PC-9 (cell line): ENCODE measurements at regions not wholly inside any gene's neighbourhood (a gene's known extent, or its start where the extent isn't known, plus 50 kb on each side); places are given as distances from the start of the nearest gene placed in this dataset.

Experiments used
- BruUV-seq: library from RNA; stranded (reverse); fragments of 400-500 nt; replicated peaks from 2 replicates; lab custom pipeline; 2021; lab: Mats Ljungman, UMichigan
- CTCF ChIA-PET: fragments of 300-600 bp; sonication (Branson Sonifier 250); formaldehyde crosslinking; loops from one replicate; lab custom pipeline; 2022; ENCODE audit warnings: antibody characterized with exemption; lab: Charles Lee
- POLR2A ChIA-PET: fragments of 300-600 bp; sonication (Branson Sonifier 250); formaldehyde crosslinking; loops from one replicate; lab custom pipeline; 2022; ENCODE audit warnings: antibody characterized with exemption; ENCODE audit not compliant: unreplicated experiment; lab: Charles Lee
- DNase-seq, 2 experiments: peaks; one replicate each; pipeline versions ENCODE4 v3.0.0 to v3.0.0-alpha.2; 2015 to 2022; ENCODE audit warnings: mixed read lengths in 1 of 2
- H2AFZ ChIP-seq: fragments of 200-600 bp; sonication (generic); 2 replicates; pipeline ENCODE4 v1.8.1; 2017; ENCODE audit warnings: antibody characterized with exemption
- H3F3A ChIP-seq: fragments of 200-600 bp; sonication (generic); 2 replicates; pipeline ENCODE4 v1.8.1; 2017; ENCODE audit warnings: antibody characterized with exemption, mild to moderate bottlenecking, low read depth; ENCODE audit not compliant: insufficient read depth
- H3K27ac ChIP-seq: fragments of 200-600 bp; sonication (generic); 2 replicates; pipeline ENCODE4 v1.6.1; 2016; ENCODE audit warnings: mixed run types
- H3K27me3 ChIP-seq: fragments of 200-600 bp; sonication (generic); 2 replicates; pipeline ENCODE4 v1.6.1; 2016; ENCODE audit warnings: low read depth, mixed run types; ENCODE audit not compliant: insufficient read depth
- H3K36me3 ChIP-seq: fragments of 200-600 bp; sonication (generic); 2 replicates; pipeline ENCODE4 v1.6.1; 2016; ENCODE audit warnings: low read depth, mixed run types
- H3K4me1 ChIP-seq: fragments of 200-600 bp; sonication (generic); replicated peaks from 2 replicates; pipeline ENCODE4 v1.6.1; 2016; ENCODE audit warnings: mixed run types; ENCODE audit not compliant: insufficient read depth
- H3K4me2 ChIP-seq: fragments of 200-600 bp; sonication (generic); 2 replicates; pipeline ENCODE4 v1.6.1; 2017; ENCODE audit warnings: mixed run types
- H3K4me3 ChIP-seq: fragments of 200-600 bp; sonication (generic); 2 replicates; pipeline ENCODE4 v1.6.1; 2016; ENCODE audit warnings: mixed run types
- H3K79me2 ChIP-seq: fragments of 200-600 bp; sonication (generic); 2 replicates; pipeline ENCODE4 v1.6.1; 2017; ENCODE audit warnings: low read depth, mixed run types
- H3K9me2 ChIP-seq: fragments of 200-600 bp; sonication (generic); 2 replicates; pipeline ENCODE4 v1.8.1; 2017; ENCODE audit warnings: mild to moderate bottlenecking; ENCODE audit not compliant: insufficient read depth
- H3K9me3 ChIP-seq: fragments of 200-600 bp; sonication (generic); 2 replicates; pipeline ENCODE4 v1.8.1; 2016; ENCODE audit warnings: low read depth; ENCODE audit not compliant: insufficient read depth
- H4K20me1 ChIP-seq: fragments of 200-600 bp; sonication (generic); 2 replicates; pipeline ENCODE4 v1.8.1; 2017; ENCODE audit not compliant: insufficient read depth
- EZH2 ChIP-seq: fragments of 200-600 bp; sonication (generic); IDR thresholded peaks from 2 replicates; pipeline ENCODE4 v1.8.0; 2017; ENCODE audit warnings: antibody characterized with exemption, low read depth
- intact Hi-C: fragments of 100-400 bp; cut with micrococcal nuclease; formaldehyde crosslinking; loops from one replicate; pipeline ENCODE4 v1.10.0; 2022; ENCODE audit not compliant: unreplicated experiment
- TF ChIP-seq, protein P1 (sequence below): fragments of 200-600 bp; sonication (generic); conservative IDR thresholded peaks from 2 replicates; pipeline ENCODE4 v1.6.1; 2017; ENCODE audit warnings: mixed run types, antibody characterized with exemption, mild to moderate bottlenecking, moderate library complexity

DNA sequence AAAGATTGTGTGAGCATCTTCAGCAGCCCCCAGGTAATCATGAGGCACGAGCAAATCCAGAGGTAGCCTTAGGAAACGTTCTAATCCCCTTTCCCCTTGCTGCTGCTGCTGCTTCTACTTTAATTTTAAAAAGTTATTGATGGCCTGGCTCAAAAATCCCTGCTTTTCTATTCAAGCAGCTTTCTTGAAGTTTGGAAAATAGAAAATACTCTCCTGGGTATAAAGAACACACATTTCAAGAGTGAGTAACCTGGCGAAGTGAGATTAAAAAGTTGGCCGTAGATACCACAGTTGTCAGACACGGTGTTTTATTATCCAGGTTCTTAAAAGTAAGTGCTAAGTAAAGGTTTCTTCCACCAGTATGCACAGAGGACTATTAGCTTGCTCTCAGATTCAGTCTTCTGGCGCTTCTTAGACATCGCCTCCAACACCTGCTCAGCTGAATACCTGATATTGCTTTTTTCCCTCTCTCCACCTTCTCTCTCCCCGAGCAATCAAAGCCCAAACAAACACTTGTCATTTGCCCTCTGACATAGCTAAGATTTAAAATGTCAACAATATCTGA is 150.7 kb downstream of the EDN3 start:
- H3F3A ChIP-seq, result no peaks in the 10 kb centered on the region
- no peaks in the 10 kb centered on the region for H3K36me3 ChIP-seq
- DNase-seq, result peak in 1 of 2 experiments; percentile 12
- no peaks in the 10 kb centered on the region for H3K79me2 ChIP-seq
- BruUV-seq, result no TSS peak
- H2AFZ ChIP-seq, result no peak overlapping the region
- H3K9me3 ChIP-seq, result no peaks in the 10 kb centered on the region
- ChIA-PET CTCF (no interaction called here), POLR2A (no interaction called here)
- H3K4me1 ChIP-seq, result no peaks in the 10 kb centered on the region
- no peaks in the 10 kb centered on the region; the same call in 1 of the 2 replicates for H4K20me1 ChIP-seq
- H3K4me3 ChIP-seq, result no peak overlapping the region
- H3K27me3 ChIP-seq, result peaks cover 99% of the 10 kb centered on the region
- H3K4me2 ChIP-seq, result no peak overlapping the region
- H3K27ac ChIP-seq, result no peak overlapping the region
- no peak for TF ChIP-seq EZH2
- TF ChIP-seq, protein P1, sequence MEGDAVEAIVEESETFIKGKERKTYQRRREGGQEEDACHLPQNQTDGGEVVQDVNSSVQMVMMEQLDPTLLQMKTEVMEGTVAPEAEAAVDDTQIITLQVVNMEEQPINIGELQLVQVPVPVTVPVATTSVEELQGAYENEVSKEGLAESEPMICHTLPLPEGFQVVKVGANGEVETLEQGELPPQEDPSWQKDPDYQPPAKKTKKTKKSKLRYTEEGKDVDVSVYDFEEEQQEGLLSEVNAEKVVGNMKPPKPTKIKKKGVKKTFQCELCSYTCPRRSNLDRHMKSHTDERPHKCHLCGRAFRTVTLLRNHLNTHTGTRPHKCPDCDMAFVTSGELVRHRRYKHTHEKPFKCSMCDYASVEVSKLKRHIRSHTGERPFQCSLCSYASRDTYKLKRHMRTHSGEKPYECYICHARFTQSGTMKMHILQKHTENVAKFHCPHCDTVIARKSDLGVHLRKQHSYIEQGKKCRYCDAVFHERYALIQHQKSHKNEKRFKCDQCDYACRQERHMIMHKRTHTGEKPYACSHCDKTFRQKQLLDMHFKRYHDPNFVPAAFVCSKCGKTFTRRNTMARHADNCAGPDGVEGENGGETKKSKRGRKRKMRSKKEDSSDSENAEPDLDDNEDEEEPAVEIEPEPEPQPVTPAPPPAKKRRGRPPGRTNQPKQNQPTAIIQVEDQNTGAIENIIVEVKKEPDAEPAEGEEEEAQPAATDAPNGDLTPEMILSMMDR, result no peak
- intact Hi-C loops, result no loop called here
- no peaks in the 10 kb centered on the region for H3K9me2 ChIP-seq

DNA sequence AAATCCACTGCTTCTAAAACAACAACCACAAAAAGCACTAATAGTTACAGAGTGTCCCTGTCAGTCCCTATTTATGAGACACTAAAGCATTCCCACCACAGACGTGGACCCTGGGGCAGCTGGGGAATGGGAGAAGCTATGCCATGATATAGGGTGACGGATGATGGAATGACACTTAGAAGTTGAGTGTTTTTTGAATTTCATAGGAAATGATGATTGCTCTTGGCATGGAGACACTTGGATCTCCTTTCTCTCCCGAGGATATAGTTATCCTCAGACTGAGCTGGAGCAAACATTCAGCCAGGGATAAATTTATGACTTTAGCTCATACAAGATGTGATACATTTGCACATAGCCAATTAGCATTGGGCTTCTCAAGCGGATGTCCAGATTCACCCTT is 151.2 kb downstream of the EDN3 start:
- no peak overlapping the region for H3K4me3 ChIP-seq
- H3K27ac ChIP-seq, result no peak overlapping the region
- H3K27me3 ChIP-seq, result peaks cover 99% of the 10 kb centered on the region
- CTCF ChIA-PET, result no interaction called here
- TF ChIP-seq, protein P1, result no peak
- no peak for TF ChIP-seq EZH2
- no peaks in the 10 kb centered on the region for H3K36me3 ChIP-seq
- no TSS peak for BruUV-seq
- no peak overlapping the region for H2AFZ ChIP-seq
- DNase-seq, result no peak
- intact Hi-C loops, result no loop called here
- no peaks in the 10 kb centered on the region for H3K9me2 ChIP-seq
- H4K20me1 ChIP-seq, result no peaks in the 10 kb centered on the region; the same call in 1 of the 2 replicates
- H3K9me3 ChIP-seq, result no peaks in the 10 kb centered on the region
- H3K4me1 ChIP-seq, result no peaks in the 10 kb centered on the region
- H3F3A ChIP-seq, result no peaks in the 10 kb centered on the region
- no peak overlapping the region for H3K4me2 ChIP-seq
- POLR2A ChIA-PET, result interaction anchor here (0.7 kb wide), 1 partner anchor 194 kb away, joined by 4 read pairs; no protein-coding TSS in a partner anchor
- no peaks in the 10 kb centered on the region for H3K79me2 ChIP-seq

DNA sequence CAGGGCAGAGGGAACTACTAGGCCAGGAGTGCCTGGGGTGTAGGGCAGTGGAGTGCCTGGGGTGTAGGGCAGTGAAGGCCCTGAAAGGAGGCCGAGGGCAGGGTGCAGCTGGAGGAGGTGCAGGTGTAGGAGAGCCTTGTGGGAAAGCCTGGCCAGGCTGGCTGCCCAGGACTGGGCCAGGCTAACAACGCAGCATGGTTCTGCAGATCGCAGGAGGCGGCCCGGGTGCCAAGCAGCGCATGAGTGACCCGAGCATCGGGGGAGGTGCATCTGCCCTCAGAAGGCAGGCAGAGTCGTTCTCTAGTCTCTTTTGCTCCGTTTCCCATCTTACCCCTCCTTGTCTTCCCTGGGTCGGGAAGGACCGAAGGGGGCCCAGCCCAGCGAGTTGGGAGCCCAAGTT is 151.5 kb upstream of the PHACTR3 start:
- CTCF ChIA-PET, result no interaction called here
- no peaks in the 10 kb centered on the region for H3K9me3 ChIP-seq
- H3F3A ChIP-seq, result no peaks in the 10 kb centered on the region
- no peak overlapping the region for H3K27ac ChIP-seq
- no peaks in the 10 kb centered on the region for H3K9me2 ChIP-seq
- no peaks in the 10 kb centered on the region for H3K36me3 ChIP-seq
- no TSS peak for BruUV-seq
- H3K4me3 ChIP-seq, result no peak overlapping the region
- no peak overlapping the region for H3K4me2 ChIP-seq
- no peaks in the 10 kb centered on the region; the same call in 1 of the 2 replicates for H4K20me1 ChIP-seq
- TF ChIP-seq EZH2, result no peak
- TF ChIP-seq, protein P1, result no peak
- POLR2A ChIA-PET, result no interaction called here
- H3K27me3 ChIP-seq, result peaks cover 99% of the 10 kb centered on the region
- no peaks in the 10 kb centered on the region for H3K4me1 ChIP-seq
- H3K79me2 ChIP-seq, result no peaks in the 10 kb centered on the region
- DNase-seq, result peak in 1 of 2 experiments; percentile 13
- no peak overlapping the region for H2AFZ ChIP-seq
- intact Hi-C loops, result no loop called here
